MV-4-11 (cell line): ENCODE measurements at regions not wholly inside any gene's neighbourhood (a gene's known extent, or its start where the extent isn't known, plus 50 kb on each side); places are given as distances from the start of the nearest gene placed in this dataset.
A peak's percentile ranks its signal among the peaks of the same experiment; 100 is the strongest.
"Not testable (repeated sequence)": the region's sequence is repeated elsewhere in the genome, so short reads cannot be mapped to it uniquely, and the experiment has no call there.

Experiments used
- DNase-seq: peaks from one replicate; lab custom pipeline; 2025; lab: John Stamatoyannopoulos, UW

- not testable (repeated sequence) for DNase-seq
Measured at GRCh38 chr15:98088307-98088945, 127.9 kb downstream of the ARRDC4 start.

- DNase-seq = not testable (repeated sequence)
Measured at GRCh38 chr15:98089352-98089751, 128.8 kb downstream of the ARRDC4 start.

GRCh38 chr15:98097986-98098385 lies 137.5 kb downstream of the ARRDC4 start:
- DNase-seq = not testable (repeated sequence)

- DNase-seq = not testable (repeated sequence)
Measured at GRCh38 chr15:98100606-98101005, 140.1 kb downstream of the ARRDC4 start.

GRCh38 chr15:98103570-98103969 lies 143.1 kb downstream of the ARRDC4 start:
- DNase-seq = no peak

GRCh38 chr15:98104386-98105151 lies 144.1 kb downstream of the ARRDC4 start:
- DNase-seq = not testable (repeated sequence)

- not testable (repeated sequence) for DNase-seq
Measured at GRCh38 chr15:98106615-98107194, 146.2 kb downstream of the ARRDC4 start.

GRCh38 chr15:98111806-98112205 lies 151.3 kb downstream of the ARRDC4 start:
- DNase-seq = no peak

GRCh38 chr15:98113327-98113726 lies 152.8 kb downstream of the ARRDC4 start:
- DNase-seq = no peak

GRCh38 chr15:98120561-98120960 lies 160.1 kb downstream of the ARRDC4 start:
- DNase-seq = no peak

- DNase-seq = peak; percentile 15
Measured at GRCh38 chr15:98121536-98121935, 161.0 kb downstream of the ARRDC4 start.

GRCh38 chr15:98121957-98122356 lies 161.5 kb downstream of the ARRDC4 start:
- no peak for DNase-seq

GRCh38 chr15:98123297-98123696 lies 162.8 kb downstream of the ARRDC4 start:
- DNase-seq = no peak

GRCh38 chr15:98123834-98124233 lies 163.3 kb downstream of the ARRDC4 start:
- DNase-seq = no peak

GRCh38 chr15:98124581-98124980 lies 164.1 kb downstream of the ARRDC4 start:
- no peak for DNase-seq

GRCh38 chr15:98126326-98127085 lies 166.0 kb downstream of the ARRDC4 start:
- DNase-seq = no peak

- DNase-seq = peak; percentile 40
Measured at GRCh38 chr15:98127586-98127985, 167.1 kb downstream of the ARRDC4 start.

GRCh38 chr15:98131924-98132323 lies 171.4 kb downstream of the ARRDC4 start:
- no peak for DNase-seq

GRCh38 chr15:98134905-98135304 lies 174.4 kb downstream of the ARRDC4 start:
- no peak for DNase-seq

- no peak for DNase-seq
Measured at GRCh38 chr15:98138910-98139309, 178.4 kb downstream of the ARRDC4 start.

- no peak for DNase-seq
Measured at GRCh38 chr15:98139337-98139736, 178.8 kb downstream of the ARRDC4 start.

GRCh38 chr15:98142572-98142971 lies 182.1 kb downstream of the ARRDC4 start:
- no peak for DNase-seq
